ENCODE measurements at regions not wholly inside any gene's neighbourhood (a gene's known extent, or its start where the extent isn't known, plus 50 kb on each side); places are given as distances from the start of the nearest gene placed in this dataset.

DNA sequence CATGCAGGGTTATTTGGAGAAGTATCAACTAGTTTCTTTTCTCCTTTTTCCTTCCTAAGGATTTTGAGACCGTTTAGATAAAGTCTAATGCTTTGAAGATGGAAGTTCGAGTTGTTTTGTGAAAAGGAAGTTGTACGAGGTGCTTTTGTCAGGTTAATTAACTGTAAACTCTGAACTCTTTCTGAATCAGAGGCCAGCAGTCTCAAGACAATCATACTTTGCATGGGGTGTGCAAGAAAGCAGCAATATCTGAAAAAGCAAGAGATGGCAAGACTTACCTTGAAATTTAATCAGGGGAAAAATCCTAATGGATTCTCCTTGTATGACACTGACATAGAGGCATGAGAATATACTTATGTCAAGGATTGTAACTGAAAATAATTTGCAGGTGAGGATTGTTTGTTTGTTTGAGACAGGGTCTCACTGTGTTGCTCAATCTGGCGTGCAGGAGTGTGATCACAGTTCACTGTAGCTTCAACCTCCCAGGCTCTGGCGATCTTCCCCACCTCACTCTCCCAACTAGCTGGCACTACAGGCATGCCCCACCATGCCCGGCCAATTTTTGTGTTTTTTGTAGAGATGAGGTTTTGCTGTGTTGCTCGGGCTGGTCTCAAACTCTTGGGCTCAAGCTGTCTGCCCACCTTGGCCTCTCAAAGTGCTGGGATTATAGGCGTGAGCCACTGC, 170.2 kb upstream of the HMGA2 start:
- ChIA-PET CTCF (no interaction called here), POLR2A (no interaction called here)
- H3K27me3 Mint-ChIP-seq (ENCODE audit: low read depth): peaks cover 2% of the 10 kb centered on the region; the same call in 1 of the 2 replicates
- no peaks in the 10 kb centered on the region for H3K9me3 Mint-ChIP-seq
- no peaks in the 10 kb centered on the region for H3K36me3 Mint-ChIP-seq
- H3K4me3 Mint-ChIP-seq: no peak overlapping the region
- no peak overlapping the region for H3K27ac Mint-ChIP-seq
- TF ChIP-seq, protein P1, sequence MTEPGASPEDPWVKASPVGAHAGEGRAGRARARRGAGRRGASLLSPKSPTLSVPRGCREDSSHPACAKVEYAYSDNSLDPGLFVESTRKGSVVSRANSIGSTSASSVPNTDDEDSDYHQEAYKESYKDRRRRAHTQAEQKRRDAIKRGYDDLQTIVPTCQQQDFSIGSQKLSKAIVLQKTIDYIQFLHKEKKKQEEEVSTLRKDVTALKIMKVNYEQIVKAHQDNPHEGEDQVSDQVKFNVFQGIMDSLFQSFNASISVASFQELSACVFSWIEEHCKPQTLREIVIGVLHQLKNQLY (CRISPR knock-in tag; IDR thresholded peaks at IDR 0.05): no peak
- TF ChIP-seq, protein P2, sequence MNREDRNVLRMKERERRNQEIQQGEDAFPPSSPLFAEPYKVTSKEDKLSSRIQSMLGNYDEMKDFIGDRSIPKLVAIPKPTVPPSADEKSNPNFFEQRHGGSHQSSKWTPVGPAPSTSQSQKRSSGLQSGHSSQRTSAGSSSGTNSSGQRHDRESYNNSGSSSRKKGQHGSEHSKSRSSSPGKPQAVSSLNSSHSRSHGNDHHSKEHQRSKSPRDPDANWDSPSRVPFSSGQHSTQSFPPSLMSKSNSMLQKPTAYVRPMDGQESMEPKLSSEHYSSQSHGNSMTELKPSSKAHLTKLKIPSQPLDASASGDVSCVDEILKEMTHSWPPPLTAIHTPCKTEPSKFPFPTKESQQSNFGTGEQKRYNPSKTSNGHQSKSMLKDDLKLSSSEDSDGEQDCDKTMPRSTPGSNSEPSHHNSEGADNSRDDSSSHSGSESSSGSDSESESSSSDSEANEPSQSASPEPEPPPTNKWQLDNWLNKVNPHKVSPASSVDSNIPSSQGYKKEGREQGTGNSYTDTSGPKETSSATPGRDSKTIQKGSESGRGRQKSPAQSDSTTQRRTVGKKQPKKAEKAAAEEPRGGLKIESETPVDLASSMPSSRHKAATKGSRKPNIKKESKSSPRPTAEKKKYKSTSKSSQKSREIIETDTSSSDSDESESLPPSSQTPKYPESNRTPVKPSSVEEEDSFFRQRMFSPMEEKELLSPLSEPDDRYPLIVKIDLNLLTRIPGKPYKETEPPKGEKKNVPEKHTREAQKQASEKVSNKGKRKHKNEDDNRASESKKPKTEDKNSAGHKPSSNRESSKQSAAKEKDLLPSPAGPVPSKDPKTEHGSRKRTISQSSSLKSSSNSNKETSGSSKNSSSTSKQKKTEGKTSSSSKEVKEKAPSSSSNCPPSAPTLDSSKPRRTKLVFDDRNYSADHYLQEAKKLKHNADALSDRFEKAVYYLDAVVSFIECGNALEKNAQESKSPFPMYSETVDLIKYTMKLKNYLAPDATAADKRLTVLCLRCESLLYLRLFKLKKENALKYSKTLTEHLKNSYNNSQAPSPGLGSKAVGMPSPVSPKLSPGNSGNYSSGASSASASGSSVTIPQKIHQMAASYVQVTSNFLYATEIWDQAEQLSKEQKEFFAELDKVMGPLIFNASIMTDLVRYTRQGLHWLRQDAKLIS (CRISPR knock-in tag; IDR thresholded peaks at IDR 0.05; ENCODE audit: borderline replicate concordance): no peak
- TF ChIP-seq, protein P3, sequence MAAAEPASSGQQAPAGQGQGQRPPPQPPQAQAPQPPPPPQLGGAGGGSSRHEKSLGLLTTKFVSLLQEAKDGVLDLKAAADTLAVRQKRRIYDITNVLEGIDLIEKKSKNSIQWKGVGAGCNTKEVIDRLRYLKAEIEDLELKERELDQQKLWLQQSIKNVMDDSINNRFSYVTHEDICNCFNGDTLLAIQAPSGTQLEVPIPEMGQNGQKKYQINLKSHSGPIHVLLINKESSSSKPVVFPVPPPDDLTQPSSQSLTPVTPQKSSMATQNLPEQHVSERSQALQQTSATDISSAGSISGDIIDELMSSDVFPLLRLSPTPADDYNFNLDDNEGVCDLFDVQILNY (CRISPR knock-in tag; IDR thresholded peaks at IDR 0.05): no peak
- TF ChIP-seq, protein P4, sequence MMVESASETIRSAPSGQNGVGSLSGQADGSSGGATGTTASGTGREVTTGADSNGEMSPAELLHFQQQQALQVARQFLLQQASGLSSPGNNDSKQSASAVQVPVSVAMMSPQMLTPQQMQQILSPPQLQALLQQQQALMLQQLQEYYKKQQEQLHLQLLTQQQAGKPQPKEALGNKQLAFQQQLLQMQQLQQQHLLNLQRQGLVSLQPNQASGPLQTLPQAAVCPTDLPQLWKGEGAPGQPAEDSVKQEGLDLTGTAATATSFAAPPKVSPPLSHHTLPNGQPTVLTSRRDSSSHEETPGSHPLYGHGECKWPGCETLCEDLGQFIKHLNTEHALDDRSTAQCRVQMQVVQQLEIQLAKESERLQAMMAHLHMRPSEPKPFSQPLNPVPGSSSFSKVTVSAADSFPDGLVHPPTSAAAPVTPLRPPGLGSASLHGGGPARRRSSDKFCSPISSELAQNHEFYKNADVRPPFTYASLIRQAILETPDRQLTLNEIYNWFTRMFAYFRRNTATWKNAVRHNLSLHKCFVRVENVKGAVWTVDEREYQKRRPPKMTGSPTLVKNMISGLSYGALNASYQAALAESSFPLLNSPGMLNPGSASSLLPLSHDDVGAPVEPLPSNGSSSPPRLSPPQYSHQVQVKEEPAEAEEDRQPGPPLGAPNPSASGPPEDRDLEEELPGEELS (CRISPR knock-in tag; IDR thresholded peaks at IDR 0.05): no peak
- TF ChIP-seq ZBTB21 (CRISPR knock-in tag; IDR thresholded peaks at IDR 0.05; ENCODE audit: borderline replicate concordance) (no peak), RELA (CRISPR knock-in tag; IDR thresholded peaks at IDR 0.05; ENCODE audit: borderline replicate concordance) (no peak), ZNF416 (CRISPR knock-in tag; IDR thresholded peaks at IDR 0.05) (no peak), ZNF263 (CRISPR knock-in tag; IDR thresholded peaks at IDR 0.05; ENCODE audit: low read depth) (no peak), NFATC4 (CRISPR knock-in tag; IDR thresholded peaks at IDR 0.05) (no peak), JUN (CRISPR knock-in tag; IDR thresholded peaks at IDR 0.05) (no peak), MXD4 (CRISPR knock-in tag; IDR thresholded peaks at IDR 0.05; ENCODE audit: borderline replicate concordance) (no peak), EMX1 (CRISPR knock-in tag; IDR thresholded peaks at IDR 0.05) (no peak), MYBL2 (CRISPR knock-in tag; IDR thresholded peaks at IDR 0.05) (no peak)
- TF ChIP-seq, protein P5, sequence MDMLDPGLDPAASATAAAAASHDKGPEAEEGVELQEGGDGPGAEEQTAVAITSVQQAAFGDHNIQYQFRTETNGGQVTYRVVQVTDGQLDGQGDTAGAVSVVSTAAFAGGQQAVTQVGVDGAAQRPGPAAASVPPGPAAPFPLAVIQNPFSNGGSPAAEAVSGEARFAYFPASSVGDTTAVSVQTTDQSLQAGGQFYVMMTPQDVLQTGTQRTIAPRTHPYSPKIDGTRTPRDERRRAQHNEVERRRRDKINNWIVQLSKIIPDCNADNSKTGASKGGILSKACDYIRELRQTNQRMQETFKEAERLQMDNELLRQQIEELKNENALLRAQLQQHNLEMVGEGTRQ (CRISPR knock-in tag; IDR thresholded peaks at IDR 0.05): no peak
- TF ChIP-seq, protein P6, sequence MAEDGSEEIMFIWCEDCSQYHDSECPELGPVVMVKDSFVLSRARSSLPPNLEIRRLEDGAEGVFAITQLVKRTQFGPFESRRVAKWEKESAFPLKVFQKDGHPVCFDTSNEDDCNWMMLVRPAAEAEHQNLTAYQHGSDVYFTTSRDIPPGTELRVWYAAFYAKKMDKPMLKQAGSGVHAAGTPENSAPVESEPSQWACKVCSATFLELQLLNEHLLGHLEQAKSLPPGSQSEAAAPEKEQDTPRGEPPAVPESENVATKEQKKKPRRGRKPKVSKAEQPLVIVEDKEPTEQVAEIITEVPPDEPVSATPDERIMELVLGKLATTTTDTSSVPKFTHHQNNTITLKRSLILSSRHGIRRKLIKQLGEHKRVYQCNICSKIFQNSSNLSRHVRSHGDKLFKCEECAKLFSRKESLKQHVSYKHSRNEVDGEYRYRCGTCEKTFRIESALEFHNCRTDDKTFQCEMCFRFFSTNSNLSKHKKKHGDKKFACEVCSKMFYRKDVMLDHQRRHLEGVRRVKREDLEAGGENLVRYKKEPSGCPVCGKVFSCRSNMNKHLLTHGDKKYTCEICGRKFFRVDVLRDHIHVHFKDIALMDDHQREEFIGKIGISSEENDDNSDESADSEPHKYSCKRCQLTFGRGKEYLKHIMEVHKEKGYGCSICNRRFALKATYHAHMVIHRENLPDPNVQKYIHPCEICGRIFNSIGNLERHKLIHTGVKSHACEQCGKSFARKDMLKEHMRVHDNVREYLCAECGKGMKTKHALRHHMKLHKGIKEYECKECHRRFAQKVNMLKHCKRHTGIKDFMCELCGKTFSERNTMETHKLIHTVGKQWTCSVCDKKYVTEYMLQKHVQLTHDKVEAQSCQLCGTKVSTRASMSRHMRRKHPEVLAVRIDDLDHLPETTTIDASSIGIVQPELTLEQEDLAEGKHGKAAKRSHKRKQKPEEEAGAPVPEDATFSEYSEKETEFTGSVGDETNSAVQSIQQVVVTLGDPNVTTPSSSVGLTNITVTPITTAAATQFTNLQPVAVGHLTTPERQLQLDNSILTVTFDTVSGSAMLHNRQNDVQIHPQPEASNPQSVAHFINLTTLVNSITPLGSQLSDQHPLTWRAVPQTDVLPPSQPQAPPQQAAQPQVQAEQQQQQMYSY (CRISPR knock-in tag; IDR thresholded peaks at IDR 0.05): no peak
- TF ChIP-seq, protein P7, sequence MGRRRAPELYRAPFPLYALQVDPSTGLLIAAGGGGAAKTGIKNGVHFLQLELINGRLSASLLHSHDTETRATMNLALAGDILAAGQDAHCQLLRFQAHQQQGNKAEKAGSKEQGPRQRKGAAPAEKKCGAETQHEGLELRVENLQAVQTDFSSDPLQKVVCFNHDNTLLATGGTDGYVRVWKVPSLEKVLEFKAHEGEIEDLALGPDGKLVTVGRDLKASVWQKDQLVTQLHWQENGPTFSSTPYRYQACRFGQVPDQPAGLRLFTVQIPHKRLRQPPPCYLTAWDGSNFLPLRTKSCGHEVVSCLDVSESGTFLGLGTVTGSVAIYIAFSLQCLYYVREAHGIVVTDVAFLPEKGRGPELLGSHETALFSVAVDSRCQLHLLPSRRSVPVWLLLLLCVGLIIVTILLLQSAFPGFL (CRISPR knock-in tag; IDR thresholded peaks at IDR 0.05; ENCODE audit: borderline replicate concordance): no peak
- ATAC-seq (no peak), DNase-seq (ENCODE audit: low spot score) (no peak)
- peaks cover 32% of the 10 kb centered on the region for H3K4me1 Mint-ChIP-seq
